NCI-H1105 (cell line): ENCODE measurements at regions not wholly inside any gene's neighbourhood (a gene's known extent, or its start where the extent isn't known, plus 50 kb on each side); places are given as distances from the start of the nearest gene placed in this dataset.
"Not testable (repeated sequence)": the region's sequence is repeated elsewhere in the genome, so short reads cannot be mapped to it uniquely, and the experiment has no call there.

ENCODE experiments used
- DNase-seq: peaks from one replicate; lab custom pipeline; 2025; lab: John Stamatoyannopoulos, UW

DNA sequence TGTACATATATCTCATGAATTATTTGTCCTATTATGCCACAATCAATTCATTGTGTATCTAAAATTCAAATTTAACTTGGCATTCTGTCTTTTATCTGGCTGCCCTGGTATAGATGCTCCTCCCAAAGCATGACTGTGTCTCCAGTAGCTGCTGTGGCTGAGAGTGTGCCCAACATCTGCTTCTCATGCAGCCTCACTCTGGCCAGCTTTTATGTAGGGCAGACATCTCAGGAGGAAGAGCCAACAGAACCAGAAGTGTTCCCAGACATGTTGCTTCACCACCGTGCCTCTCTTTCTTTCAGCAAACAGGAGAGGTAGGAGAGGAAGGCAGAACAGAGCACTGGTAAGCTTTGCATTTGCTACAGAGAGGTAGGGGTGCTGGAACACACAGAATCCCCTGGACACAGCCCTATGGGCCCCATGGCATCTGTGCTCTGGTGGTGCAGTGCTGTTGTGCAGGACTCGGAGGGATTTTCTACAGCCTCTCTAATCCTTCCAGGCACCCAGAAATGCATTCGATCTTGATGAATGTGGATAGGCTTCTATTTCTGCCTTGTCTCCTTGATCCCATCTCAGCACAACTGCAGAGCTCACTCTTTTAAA is 637.1 kb downstream of the UTRN start:
- DNase-seq: no peak

DNA sequence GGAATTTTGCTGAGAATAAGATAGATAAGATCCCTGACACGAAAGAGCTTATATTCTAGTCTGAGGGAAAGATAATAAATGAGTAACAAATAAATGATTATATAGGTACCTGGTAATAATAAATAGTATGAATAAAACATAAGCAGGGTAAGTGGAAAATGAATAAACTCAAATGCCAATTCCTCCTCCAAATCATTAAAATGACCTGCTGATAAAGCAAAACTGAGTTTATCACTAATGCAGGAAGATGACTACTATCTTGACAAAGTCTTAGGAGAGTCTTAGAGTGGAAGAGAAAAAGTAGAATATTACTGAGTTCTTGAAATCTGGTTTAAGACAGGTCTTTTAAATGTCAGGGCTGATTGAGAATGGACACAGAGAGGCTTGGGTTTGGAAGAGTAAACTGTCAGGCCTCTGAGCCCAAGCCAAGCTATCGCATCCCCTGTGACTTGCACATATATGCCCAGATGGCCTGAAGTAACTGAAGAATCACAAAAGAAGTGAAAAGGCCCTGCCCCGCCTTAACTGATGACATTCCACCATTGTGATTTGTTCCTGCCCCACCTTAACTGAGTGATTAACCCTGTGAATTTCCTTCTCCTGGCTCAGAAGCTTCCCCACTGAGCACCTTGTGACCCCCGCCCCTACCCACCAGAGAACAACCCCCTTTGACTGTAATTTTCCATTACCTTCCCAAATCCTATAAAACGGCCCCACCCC is 637.8 kb downstream of the UTRN start:
- DNase-seq: not testable (repeated sequence)

DNA sequence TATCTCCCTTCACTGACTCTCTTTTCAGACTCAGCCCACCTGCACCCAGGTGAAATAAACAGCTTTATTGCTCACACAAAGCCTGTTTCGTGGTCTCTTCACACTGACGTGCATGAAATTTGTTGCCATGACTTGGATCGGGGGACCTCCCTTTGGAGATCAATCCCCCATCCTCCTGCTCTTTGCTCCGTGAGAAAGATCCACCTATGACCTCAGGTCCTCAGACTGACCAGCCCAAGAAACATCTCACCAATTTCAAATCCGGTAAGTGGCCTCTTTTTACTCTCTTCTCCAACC is 638.3 kb downstream of the UTRN start:
- not testable (repeated sequence) for DNase-seq

DNA sequence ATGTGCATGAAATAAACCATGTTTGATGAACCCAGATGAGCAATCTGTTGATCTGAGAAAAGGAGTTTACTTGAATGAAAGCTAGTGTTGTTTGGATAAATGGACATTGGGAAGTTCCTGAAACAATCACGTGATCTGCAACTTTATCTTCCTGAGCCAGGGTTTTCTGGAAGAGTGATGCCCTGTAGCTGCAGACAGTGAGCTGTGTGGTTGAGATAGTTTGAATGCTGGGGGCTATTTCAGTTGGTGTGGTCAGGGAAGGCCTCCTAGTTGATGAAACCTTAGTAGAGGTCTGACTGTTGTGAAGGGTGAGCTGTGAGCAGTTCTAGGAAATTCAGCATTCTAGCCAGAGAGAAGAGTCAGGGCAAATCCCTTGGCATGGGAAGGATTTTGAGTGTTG is 643.7 kb downstream of the UTRN start:
- no peak for DNase-seq

DNA sequence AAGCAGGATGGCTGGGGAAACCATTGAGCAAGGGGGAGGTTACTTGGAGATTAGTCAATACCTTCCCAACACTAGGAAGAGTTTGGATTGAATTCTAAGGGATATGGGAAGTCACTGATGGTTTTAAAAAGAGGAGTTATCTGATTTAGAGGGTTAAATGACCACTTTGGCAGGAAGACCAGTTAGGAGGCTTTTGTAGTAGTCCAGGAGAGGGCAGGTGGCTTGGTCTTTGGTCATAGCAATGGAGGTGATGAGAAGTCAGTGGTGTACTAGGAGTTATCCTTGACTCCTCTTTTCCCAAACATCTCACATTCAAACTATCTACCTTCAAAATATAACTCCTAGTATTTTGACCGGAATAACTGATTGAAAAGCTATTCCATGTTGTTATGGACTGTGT is 644.1 kb downstream of the UTRN start:
- no peak for DNase-seq

DNA sequence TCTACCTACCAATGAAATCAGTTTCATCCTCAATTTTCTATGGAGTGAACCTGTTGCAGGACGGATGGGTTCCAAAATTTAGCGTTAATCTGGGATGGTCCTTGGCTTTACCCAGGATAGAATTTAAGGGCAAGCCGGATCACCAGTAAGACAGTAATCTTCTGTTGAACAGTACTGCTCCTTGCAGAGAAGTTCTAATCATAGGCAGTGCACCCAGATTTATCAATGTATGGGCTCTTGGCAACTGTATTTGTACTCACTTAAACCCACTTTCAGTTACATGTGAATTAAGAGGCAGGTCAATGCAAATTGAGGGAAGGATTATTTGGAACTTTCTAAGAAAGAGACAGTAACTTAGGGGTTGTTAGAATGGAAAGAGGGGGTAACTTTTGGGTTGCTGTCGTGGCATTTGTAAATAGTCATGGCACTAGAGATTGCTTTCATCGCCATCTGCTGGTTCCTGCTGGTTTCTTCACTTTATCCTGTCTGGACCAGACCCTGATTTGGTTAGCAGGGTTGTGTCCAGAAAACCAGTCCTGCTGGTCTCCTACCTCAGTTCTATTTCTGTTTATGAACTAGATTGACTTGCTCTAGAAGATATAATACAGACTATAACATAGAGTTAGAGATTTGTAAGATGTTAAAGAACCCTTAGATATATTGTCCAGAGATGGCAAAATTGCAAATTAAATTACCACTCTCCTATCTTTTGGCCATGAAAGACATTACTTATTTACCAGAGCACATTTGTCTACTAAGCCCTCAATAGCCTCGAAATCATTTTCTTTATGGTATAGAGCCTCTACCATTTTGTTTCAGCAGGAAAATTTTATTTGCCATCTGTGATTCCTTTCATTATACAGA is 646.3 kb downstream of the UTRN start:
- peak; percentile 55 for DNase-seq

DNA sequence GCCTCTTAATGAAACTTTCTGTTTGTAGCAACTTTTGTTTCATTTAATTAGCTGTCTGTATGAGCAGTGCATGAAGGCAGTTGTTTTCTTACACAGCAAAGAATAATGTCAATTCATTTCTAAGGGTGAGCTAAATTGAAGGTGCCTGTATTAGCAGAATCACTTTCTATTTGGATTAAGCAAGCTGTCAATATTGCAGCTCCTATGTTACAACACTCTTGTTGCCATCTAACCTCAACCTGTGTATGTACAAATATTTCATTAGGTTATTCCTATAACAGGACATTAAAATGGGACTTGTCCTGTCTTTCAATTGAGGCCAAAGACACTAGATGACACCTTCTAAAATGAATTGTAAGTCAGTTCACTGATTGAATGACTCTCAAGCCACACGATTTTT is 647.5 kb downstream of the UTRN start:
- no peak for DNase-seq

GRCh38 chr6:144935181-144935580 is 650.0 kb downstream of the UTRN start:
- no peak for DNase-seq

GRCh38 chr6:144935661-144936060 is 650.5 kb downstream of the UTRN start:
- no peak for DNase-seq

DNA sequence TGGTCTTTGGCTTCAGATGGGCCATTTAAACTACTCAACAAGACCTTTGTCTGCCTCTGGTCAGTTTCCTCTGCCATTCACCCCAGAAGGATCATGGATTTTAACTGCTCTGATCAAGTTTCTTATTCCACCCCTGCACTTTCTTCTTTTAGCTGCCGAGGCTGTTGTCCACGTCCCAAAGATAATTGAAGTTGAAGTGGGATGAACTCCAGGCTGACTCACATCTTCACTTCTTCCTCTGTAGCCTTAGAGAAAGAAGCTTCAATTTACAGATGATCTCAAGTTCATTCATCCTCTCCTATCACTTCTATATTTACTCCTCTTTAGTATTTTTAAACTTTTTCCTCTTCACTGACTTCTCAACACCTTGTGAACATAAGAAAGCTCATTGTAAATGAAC is 651.6 kb downstream of the UTRN start:
- DNase-seq: no peak

GRCh38 chr6:144939921-144940320 is 654.8 kb downstream of the UTRN start:
- DNase-seq: no peak

DNA sequence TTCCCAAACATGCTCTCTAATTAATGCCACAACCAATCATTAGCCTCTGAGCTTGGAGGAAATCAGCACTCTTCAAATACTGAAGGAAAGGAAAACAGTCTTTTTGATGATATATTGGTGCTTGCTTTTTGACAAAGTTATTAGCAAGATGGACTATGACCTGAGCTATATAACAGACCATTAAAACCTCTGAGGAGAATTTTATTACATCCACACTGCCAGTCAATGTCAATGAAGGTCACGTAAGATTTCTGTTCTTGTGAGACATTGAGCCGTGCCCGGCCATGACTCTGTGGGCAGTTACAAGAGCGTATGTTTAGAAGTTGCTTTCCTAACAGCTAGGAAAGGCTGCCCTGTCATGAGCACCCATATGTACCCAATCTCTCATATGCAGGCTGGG is 659.0 kb downstream of the UTRN start:
- DNase-seq: no peak

- no peak for DNase-seq
Observed at GRCh38 chr6:144947398-144947976, 662.4 kb downstream of the UTRN start.

DNA sequence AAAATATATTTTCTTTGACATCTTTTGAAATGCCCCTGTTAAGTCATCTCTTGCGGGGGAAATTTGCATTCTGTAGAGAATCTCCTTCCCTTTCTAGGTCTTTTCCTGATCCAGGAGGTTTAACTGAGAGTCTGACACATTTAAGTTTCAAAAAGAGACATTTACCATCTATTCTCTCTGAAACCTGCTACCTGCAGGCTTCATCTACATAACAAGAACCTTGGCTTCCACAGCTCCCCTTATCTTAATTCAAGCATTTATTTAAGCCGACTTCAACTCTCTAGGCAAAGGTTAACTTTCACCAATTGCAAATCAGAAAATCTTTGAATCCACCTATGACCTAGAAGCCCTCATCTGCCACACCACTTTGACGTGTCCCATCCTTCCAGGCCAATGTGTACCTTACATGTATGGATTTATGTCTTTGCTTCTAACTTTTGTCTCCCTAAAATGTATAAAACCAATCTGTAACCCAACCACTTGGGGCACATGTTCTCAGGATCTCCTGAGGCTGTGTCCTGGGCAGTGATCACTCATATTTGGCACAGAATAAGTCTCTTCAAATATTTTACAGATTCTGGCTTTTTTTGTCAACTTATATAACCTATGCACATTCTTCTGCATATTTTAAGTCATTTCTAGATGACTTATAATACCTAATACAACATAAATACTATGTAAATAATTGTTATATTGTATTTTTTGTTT is 666.7 kb downstream of the UTRN start:
- DNase-seq: no peak

- no peak for DNase-seq
Observed at GRCh38 chr6:144952456-144953240, 667.5 kb downstream of the UTRN start.

- DNase-seq: no peak
Observed at GRCh38 chr6:144953552-144954240, 668.6 kb downstream of the UTRN start.

- DNase-seq: no peak
Observed at GRCh38 chr6:144954241-144954556, 669.1 kb downstream of the UTRN start.

DNA sequence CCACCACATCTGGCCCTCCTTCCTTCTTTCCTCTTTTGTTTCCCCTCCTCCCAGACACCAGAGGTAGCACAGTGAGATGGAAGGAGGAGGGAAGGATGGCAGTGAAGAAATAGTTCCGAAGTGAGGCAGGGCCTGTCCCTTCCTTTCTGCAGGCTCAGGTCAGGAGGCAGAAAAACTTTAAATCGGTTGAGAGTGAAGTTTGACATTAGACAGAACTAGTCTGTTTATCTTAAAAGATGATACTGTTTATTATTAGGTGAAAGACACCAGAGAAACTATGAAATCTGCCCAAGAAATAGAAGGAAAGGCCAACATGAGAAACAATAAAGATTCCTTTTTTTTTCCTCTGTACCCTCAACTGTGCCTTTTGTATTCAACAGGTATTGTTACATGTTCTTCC is 670.3 kb downstream of the UTRN start:
- no peak for DNase-seq

GRCh38 chr6:144955859-144956258 is 670.7 kb downstream of the UTRN start:
- no peak for DNase-seq

GRCh38 chr6:144956697-144957096 is 671.6 kb downstream of the UTRN start:
- not testable (repeated sequence) for DNase-seq
